Mesothelial cell of epicardium (in vitro differentiated cells): ENCODE measurements at regions not wholly inside any gene's neighbourhood (a gene's known extent, or its start where the extent isn't known, plus 50 kb on each side); places are given as distances from the start of the nearest gene placed in this dataset.
A peak's percentile ranks its signal among the peaks of the same experiment; 100 is the strongest.

Experiments used
- DNase-seq, 2 experiments: peaks; one replicate each; pipeline ENCODE4 v3.0.0; 2021; ENCODE audit warnings: low spot score in 2 of 2; ENCODE audit not compliant: unreplicated experiment in 2 of 2
- H3K27ac Mint-ChIP-seq: 2 replicates; pipeline ENCODE4 v1.8.0; 2021; ENCODE audit warnings: mixed read lengths
- H3K27me3 Mint-ChIP-seq: 2 replicates; pipeline ENCODE4 v1.8.0; 2021; ENCODE audit warnings: low read depth, mixed read lengths
- H3K36me3 Mint-ChIP-seq: 2 replicates; pipeline ENCODE4 v1.8.0; 2021; ENCODE audit warnings: mixed read lengths
- H3K4me1 Mint-ChIP-seq: 2 replicates; pipeline ENCODE4 v1.8.0; 2021; ENCODE audit warnings: mixed read lengths
- H3K4me3 Mint-ChIP-seq: 2 replicates; pipeline ENCODE4 v1.8.0; 2021; ENCODE audit warnings: mild to moderate bottlenecking, moderate library complexity, mixed read lengths
- H3K9me3 Mint-ChIP-seq: 2 replicates; pipeline ENCODE4 v1.8.0; 2021; ENCODE audit warnings: mixed read lengths
- TF ChIP-seq, protein P1 (sequence below): fragments of 200-600 bp; sonication (generic); IDR thresholded peaks from one replicate; pipeline ENCODE4 v1.5.0; 2021; ENCODE audit warnings: antibody characterized with exemption; ENCODE audit not compliant: unreplicated experiment

DNA sequence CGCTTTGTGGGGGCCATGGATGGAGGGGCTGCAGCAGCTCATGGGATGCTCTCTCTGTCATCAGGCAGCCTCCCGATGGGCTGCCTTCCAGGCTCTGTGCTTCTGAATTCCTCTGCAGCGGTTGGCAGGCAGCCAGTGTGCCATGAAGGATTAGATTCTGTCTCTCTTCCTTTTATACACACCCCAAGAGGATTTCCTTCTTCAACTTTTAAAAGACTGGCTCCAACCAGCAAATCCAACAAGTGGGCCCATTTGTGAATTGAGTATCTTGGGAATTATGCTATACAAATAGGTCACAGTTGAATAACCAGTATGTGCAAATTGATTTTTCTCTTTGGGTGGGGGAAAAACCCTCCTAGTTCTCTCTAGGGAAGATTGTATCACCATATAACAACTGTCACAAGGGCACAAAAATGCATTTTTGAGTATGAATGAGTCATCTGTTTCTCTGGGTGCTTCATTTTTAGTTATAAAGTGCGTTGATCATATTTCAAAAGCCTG, 96.8 kb upstream of the FAT1 start:
- TF ChIP-seq, protein P1, sequence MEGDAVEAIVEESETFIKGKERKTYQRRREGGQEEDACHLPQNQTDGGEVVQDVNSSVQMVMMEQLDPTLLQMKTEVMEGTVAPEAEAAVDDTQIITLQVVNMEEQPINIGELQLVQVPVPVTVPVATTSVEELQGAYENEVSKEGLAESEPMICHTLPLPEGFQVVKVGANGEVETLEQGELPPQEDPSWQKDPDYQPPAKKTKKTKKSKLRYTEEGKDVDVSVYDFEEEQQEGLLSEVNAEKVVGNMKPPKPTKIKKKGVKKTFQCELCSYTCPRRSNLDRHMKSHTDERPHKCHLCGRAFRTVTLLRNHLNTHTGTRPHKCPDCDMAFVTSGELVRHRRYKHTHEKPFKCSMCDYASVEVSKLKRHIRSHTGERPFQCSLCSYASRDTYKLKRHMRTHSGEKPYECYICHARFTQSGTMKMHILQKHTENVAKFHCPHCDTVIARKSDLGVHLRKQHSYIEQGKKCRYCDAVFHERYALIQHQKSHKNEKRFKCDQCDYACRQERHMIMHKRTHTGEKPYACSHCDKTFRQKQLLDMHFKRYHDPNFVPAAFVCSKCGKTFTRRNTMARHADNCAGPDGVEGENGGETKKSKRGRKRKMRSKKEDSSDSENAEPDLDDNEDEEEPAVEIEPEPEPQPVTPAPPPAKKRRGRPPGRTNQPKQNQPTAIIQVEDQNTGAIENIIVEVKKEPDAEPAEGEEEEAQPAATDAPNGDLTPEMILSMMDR: no peak

DNA sequence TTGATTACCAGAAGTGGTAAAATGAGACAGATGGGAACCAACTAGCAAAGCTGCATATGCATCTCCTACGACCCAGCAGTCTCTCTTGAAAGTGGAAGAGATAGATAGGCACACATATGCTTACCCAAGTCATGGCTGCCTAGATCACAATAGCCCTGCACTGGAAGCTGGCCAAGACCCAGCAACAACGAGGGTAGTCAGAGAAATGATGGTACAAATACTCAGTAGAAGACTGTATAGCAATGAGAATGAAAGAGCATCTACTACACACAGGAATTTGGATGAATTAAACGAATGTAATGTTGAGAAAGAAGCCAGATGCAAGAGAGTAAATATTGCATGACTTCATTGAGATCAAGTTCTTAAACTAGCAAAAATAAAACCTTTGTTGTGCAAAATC, 100.3 kb upstream of the FAT1 start:
- Mint-ChIP-seq H3K27ac (no peak overlapping the region), H3K27me3 (no peaks in the 10 kb centered on the region), H3K36me3 (no peaks in the 10 kb centered on the region), H3K4me1 (peaks cover 35% of the 10 kb centered on the region), H3K9me3 (no peaks in the 10 kb centered on the region), H3K4me3 (no peak overlapping the region)
- TF ChIP-seq, protein P1: no peak
- DNase-seq: no peak

More for the DNA sequence above, 96.8 kb upstream of the FAT1 start:
- H3K9me3 Mint-ChIP-seq: no peaks in the 10 kb centered on the region
- peak overlapping the region; percentile 31 for H3K27ac Mint-ChIP-seq
- H3K4me1 Mint-ChIP-seq: peaks cover 22% of the 10 kb centered on the region
- no peaks in the 10 kb centered on the region for H3K36me3 Mint-ChIP-seq
- no peaks in the 10 kb centered on the region for H3K27me3 Mint-ChIP-seq
- no peak overlapping the region for H3K4me3 Mint-ChIP-seq
- peak; percentile 56 to 75 for DNase-seq

DNA sequence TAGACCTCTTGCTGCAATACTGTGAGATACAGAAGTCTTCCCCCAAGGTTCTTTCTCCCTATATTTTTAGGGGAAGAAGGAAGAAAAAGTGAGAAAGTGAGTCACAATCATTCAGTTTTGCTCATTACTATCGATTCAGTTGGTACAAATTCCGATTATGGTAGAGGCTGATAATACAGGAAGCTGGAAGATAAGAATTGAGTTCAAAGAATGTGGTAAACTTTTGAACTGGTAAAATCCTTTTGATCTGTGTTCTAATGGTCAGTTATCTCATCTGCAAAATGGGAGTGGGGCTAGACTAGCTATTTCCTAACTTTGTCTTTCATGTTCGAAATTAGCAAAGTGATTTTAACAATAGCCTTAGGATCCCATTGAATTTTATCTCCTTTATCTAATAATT, 101.4 kb upstream of the FAT1 start:
- DNase-seq: no peak
- TF ChIP-seq, protein P1: no peak
- Mint-ChIP-seq H3K27me3 (no peaks in the 10 kb centered on the region), H3K4me3 (no peak overlapping the region), H3K27ac (no peak overlapping the region), H3K36me3 (no peaks in the 10 kb centered on the region), H3K9me3 (no peaks in the 10 kb centered on the region), H3K4me1 (peaks cover 36% of the 10 kb centered on the region)

DNA sequence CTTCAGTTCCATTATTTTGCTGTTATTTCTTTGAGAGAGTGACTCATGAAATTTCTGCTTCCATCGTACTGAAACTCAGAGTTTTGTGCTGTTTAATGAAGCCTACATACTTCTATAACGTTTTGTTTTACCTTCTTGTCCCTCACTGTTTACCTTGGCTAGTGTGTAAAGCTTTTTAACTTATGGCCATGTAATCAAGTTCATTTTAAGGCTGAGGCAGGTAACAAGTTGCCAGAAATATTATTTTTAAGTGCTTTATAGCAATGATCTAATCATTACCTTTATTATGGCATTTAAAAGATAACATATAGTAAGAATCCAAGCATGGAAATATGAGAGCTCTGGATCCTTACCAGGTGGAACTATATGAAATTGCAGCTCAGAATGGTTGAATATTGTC, 102.3 kb upstream of the FAT1 start:
- no peak for DNase-seq
- Mint-ChIP-seq H3K27ac (peak overlapping the region; percentile 54), H3K4me3 (no peak overlapping the region), H3K36me3 (no peaks in the 10 kb centered on the region), H3K27me3 (no peaks in the 10 kb centered on the region), H3K9me3 (no peaks in the 10 kb centered on the region), H3K4me1 (peaks cover 31% of the 10 kb centered on the region)
- TF ChIP-seq, protein P1: no peak

DNA sequence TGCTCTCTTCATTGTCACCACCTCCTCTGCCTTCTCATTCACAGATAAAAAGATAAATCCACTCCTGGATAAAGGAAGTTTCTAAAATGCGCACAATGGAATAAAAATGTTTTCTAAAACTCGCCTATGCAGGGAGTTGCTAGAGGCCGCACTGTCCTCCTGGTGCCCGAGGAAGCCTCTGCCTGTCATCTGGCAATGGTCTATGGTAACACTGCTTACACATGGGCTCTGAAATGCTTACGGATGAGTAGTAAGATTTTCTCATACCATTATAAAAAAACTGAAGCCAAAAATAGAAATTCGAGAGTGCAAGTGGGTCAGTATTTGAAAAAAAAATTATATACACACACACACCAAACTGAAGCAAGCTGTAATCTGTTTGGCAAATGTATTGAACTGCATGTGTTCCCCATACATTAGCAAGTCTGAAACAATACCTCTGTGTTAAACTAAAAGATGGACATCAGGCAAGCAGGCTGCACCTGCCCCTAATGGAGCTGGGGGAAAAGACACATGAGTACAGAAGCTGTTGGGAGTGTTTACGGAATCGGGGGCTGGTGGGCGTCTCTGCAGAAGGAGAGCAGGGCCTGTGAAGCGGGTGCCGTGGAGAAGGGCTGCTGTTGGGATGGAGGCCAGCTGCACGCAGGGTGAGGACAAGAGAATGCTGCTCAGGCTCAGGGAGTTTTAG, 103.3 kb upstream of the FAT1 start:
- H3K36me3 Mint-ChIP-seq: no peaks in the 10 kb centered on the region
- TF ChIP-seq, protein P1: no peak

DNA sequence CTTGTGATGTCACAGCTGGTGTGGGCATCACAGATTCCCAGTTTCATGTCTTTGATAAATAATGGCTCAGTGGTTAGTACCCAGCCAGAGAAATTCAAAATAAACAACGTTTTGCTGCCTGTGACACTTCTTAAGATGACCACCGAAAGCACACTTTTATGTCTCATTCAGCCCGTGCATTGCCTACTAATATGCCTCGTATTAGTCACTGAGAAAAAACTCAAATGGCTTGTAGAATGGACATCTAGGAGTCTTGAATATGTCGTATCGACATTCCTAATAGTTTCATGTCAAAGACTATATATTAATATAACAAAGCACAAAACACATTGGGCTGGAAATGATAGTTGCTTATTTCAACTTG, 103.9 kb upstream of the FAT1 start:
- no peaks in the 10 kb centered on the region for H3K36me3 Mint-ChIP-seq
- TF ChIP-seq, protein P1: no peak
- H3K27ac Mint-ChIP-seq: no peak overlapping the region
- no peaks in the 10 kb centered on the region for H3K27me3 Mint-ChIP-seq
- no peaks in the 10 kb centered on the region for H3K9me3 Mint-ChIP-seq
- no peak overlapping the region for H3K4me3 Mint-ChIP-seq
- H3K4me1 Mint-ChIP-seq: peaks cover 26% of the 10 kb centered on the region
- DNase-seq: no peak

More for the DNA sequence above, 103.3 kb upstream of the FAT1 start:
- Mint-ChIP-seq H3K9me3 (no peaks in the 10 kb centered on the region), H3K27me3 (no peaks in the 10 kb centered on the region), H3K4me3 (no peak overlapping the region), H3K27ac (no peak overlapping the region), H3K4me1 (peaks cover 26% of the 10 kb centered on the region)
- DNase-seq: no peak
